IMR-90 (cell line): ENCODE measurements at regions not wholly inside any gene's neighbourhood (a gene's known extent, or its start where the extent isn't known, plus 50 kb on each side); places are given as distances from the start of the nearest gene placed in this dataset.
A peak's percentile ranks its signal among the peaks of the same experiment; 100 is the strongest.

ENCODE experiments used
- ATAC-seq: fragments of 200-7000 bp; cut with Tn5 transposase; 2 replicates; pipeline ENCODE4 v1.9.1; 2020; ENCODE audit warnings: low read depth, mild to moderate bottlenecking, moderate library complexity
- BruUV-seq: library from RNA; stranded (reverse); fragments of 400-500 nt; replicated peaks from 2 replicates; lab custom pipeline; 2021; lab: Mats Ljungman, UMichigan
- CTCF ChIA-PET: fragments of 300-600 bp; formaldehyde crosslinking; extraction: SDS; loops from one replicate; lab custom pipeline; 2021; ENCODE audit warnings: antibody characterized with exemption; lab: Yijun Ruan, JAX
- POLR2A ChIA-PET: fragments of 300-600 bp; sonication (Branson Sonifier 250); formaldehyde crosslinking; loops from one replicate; lab custom pipeline; 2022; ENCODE audit warnings: antibody characterized with exemption; ENCODE audit not compliant: unreplicated experiment; lab: Charles Lee
- DNase-seq: peaks from one replicate; pipeline ENCODE4 v3.0.0; 2013
- H2AFZ ChIP-seq: replicated peaks from 2 replicates; pipeline ENCODE3; 2013; ENCODE audit warnings: low read length, mild to moderate bottlenecking; ENCODE audit not compliant: poor library complexity
- H2AK5ac ChIP-seq: 2 replicates; pipeline ENCODE4 v1.6.1; 2013; ENCODE audit warnings: low read depth, low read length, inconsistent platforms
- H2AK9ac ChIP-seq: replicated peaks from 2 replicates; pipeline ENCODE3; 2013; ENCODE audit warnings: mild to moderate bottlenecking, low read depth, low read length, moderate library complexity; ENCODE audit not compliant: poor library complexity
- H2BK120ac ChIP-seq: 2 replicates; pipeline ENCODE4 v1.6.1; 2013; ENCODE audit warnings: low read depth, low read length, inconsistent platforms
- H2BK15ac ChIP-seq: 3 replicates; pipeline ENCODE4 v1.6.1; 2013; ENCODE audit warnings: low read depth, low read length, inconsistent platforms
- H2BK20ac ChIP-seq: 2 replicates; pipeline ENCODE4 v1.6.1; 2013; ENCODE audit warnings: low read depth, mild to moderate bottlenecking, inconsistent platforms, low read length, moderate library complexity
- H2BK5ac ChIP-seq: 2 replicates; pipeline ENCODE4 v1.6.1; 2013; ENCODE audit warnings: mild to moderate bottlenecking, low read depth, low read length, inconsistent platforms; ENCODE audit not compliant: poor library complexity, severe bottlenecking
- H3K14ac ChIP-seq: replicated peaks from 2 replicates; pipeline ENCODE4 v1.6.1; 2013; ENCODE audit warnings: low read depth, low read length, inconsistent platforms
- H3K18ac ChIP-seq: 2 replicates; pipeline ENCODE4 v1.6.1; 2013; ENCODE audit warnings: low read depth, low read length, control low read depth
- H3K23ac ChIP-seq: 2 replicates; pipeline ENCODE4 v1.6.1; 2013; ENCODE audit warnings: low read depth, low read length, inconsistent platforms
- H3K27ac ChIP-seq: 2 replicates; pipeline ENCODE4 v1.5.1; 2013; ENCODE audit warnings: mild to moderate bottlenecking, control low read depth, low read length; ENCODE audit not compliant: insufficient read depth
- H3K27me3 ChIP-seq: 2 replicates; pipeline ENCODE4 v1.6.1; 2013; ENCODE audit warnings: low read length; ENCODE audit not compliant: control insufficient read depth, insufficient read depth
- H3K36me3 ChIP-seq: 2 replicates; pipeline ENCODE4 v1.6.1; 2013; ENCODE audit warnings: low read length, mixed read lengths; ENCODE audit not compliant: control insufficient read depth, insufficient read depth
- H3K4ac ChIP-seq: 2 replicates; pipeline ENCODE4 v1.6.1; 2013; ENCODE audit warnings: low read depth, low read length, inconsistent platforms
- H3K4me1 ChIP-seq: 2 replicates; pipeline ENCODE4 v1.6.1; 2013; ENCODE audit warnings: low read length, mixed read lengths; ENCODE audit not compliant: control insufficient read depth, insufficient read depth
- H3K4me2 ChIP-seq: 2 replicates; pipeline ENCODE4 v1.6.1; 2013; ENCODE audit warnings: low read depth, mild to moderate bottlenecking, control low read depth, low read length, moderate library complexity
- H3K4me3 ChIP-seq: 2 replicates; pipeline ENCODE4 v1.5.1; 2013; ENCODE audit warnings: low read depth, mild to moderate bottlenecking, control low read depth, low read length, moderate library complexity; ENCODE audit not compliant: insufficient read depth
- H3K56ac ChIP-seq: 2 replicates; pipeline ENCODE4 v1.6.1; 2013; ENCODE audit warnings: low read length, inconsistent platforms; ENCODE audit not compliant: insufficient read depth; ENCODE audit errors: extremely low read depth
- H3K79me1 ChIP-seq, 2 experiments: 2 replicates each; pipeline ENCODE4 v1.6.1; 2013; ENCODE audit warnings: low read length in 2 of 2, inconsistent platforms in 1 of 2, low read depth in 1 of 2
- H3K9ac ChIP-seq: 2 replicates; pipeline ENCODE4 v1.6.1; 2013; ENCODE audit warnings: low read depth, low read length, control low read depth
- H3K9me1 ChIP-seq: 2 replicates; pipeline ENCODE4 v1.6.1; 2013; ENCODE audit warnings: low read length, inconsistent platforms; ENCODE audit not compliant: insufficient read depth
- H3K9me3 ChIP-seq: 2 replicates; pipeline ENCODE4 v1.6.1; 2013; ENCODE audit warnings: low read length; ENCODE audit not compliant: control insufficient read depth, insufficient read depth
- H4K20me1 ChIP-seq: 2 replicates; pipeline ENCODE4 v1.6.1; 2013; ENCODE audit warnings: low read length, inconsistent platforms; ENCODE audit not compliant: insufficient read depth
- H4K5ac ChIP-seq: 2 replicates; pipeline ENCODE4 v1.6.1; 2013; ENCODE audit warnings: mild to moderate bottlenecking, low read depth, low read length, control low read depth
- H4K8ac ChIP-seq, 2 experiments: 2 replicates each; pipeline ENCODE4 v1.6.1; 2013; ENCODE audit warnings: low read depth in 2 of 2, low read length in 2 of 2, control low read depth in 1 of 2, inconsistent platforms in 1 of 2
- H4K91ac ChIP-seq: 2 replicates; pipeline ENCODE4 v1.6.1; 2013; ENCODE audit warnings: low read depth, low read length, inconsistent platforms; ENCODE audit not compliant: insufficient read depth
- CEBPB ChIP-seq: IDR thresholded peaks from 2 replicates; pipeline ENCODE4 v1.6.1; 2012; ENCODE audit warnings: low read depth, low read length, improper control_type of control experiment
- CHD1 ChIP-seq: IDR thresholded peaks from 2 replicates; pipeline ENCODE4 v1.6.1; 2012; ENCODE audit warnings: low read depth, low read length, improper control_type of control experiment
- CTCF ChIP-seq: conservative IDR thresholded peaks from 2 replicates; pipeline ENCODE4 v1.5.1; 2012; ENCODE audit warnings: mild to moderate bottlenecking, low read depth, low read length, improper control_type of control experiment
- ELK1 ChIP-seq: fragments of 150-350 bp; IDR thresholded peaks from 2 replicates; pipeline ENCODE4 v1.6.1; 2016; ENCODE audit warnings: low read depth, mild to moderate bottlenecking, low read length, moderate library complexity, borderline replicate concordance
- FOS ChIP-seq: fragments of 150-350 bp; IDR thresholded peaks from 2 replicates; pipeline ENCODE4 v1.6.1; 2016; ENCODE audit warnings: low read depth, low read length
- MAFK ChIP-seq: IDR thresholded peaks from 2 replicates; pipeline ENCODE4 v1.6.1; 2012; ENCODE audit warnings: low read depth, low read length, improper control_type of control experiment
- POLR2A ChIP-seq: IDR thresholded peaks from 2 replicates; pipeline ENCODE4 v1.6.1; 2012; ENCODE audit warnings: mild to moderate bottlenecking, low read depth, low read length
- RAD21 ChIP-seq: IDR thresholded peaks from 2 replicates; pipeline ENCODE4 v1.6.1; 2012; ENCODE audit warnings: low read length, improper control_type of control experiment
- USF2 ChIP-seq: fragments of 150-350 bp; IDR thresholded peaks from 2 replicates; pipeline ENCODE4 v1.6.1; 2017; ENCODE audit warnings: mild to moderate bottlenecking, antibody characterized with exemption, low read length, low read depth
- WGBS, 2 experiments: methylation state at CpG; one replicate each; pipeline versions ENCODE4 v1.1.5 to v1.1.7; 2013; ENCODE audit warnings: missing lambda C conversion rate in 2 of 2; ENCODE audit not compliant: insufficient read length in 1 of 2; ENCODE audit errors: extremely low coverage in 2 of 2; 5-methylcytosine and 5-hydroxymethylcytosine counted together
- dilution Hi-C: fragments of 300-500 bp; cut with HindIII; formaldehyde crosslinking; loops from one replicate; pipeline ENCODE4 v1.14.3; 2018; ENCODE audit warnings: low sequenced_read_pairs; ENCODE audit not compliant: unreplicated experiment
- in situ Hi-C: fragments of 300-500 bp; cut with MboI; formaldehyde crosslinking; loops from 3 replicates; pipeline ENCODE4 v1.14.3; 2019; ENCODE audit warnings: low sequenced_read_pairs, inconsistent platforms, mixed read lengths
- intact Hi-C: fragments of 100-400 bp; cut with micrococcal nuclease; formaldehyde crosslinking; loops from 2 replicates; pipeline ENCODE4 v1.10.0; 2022

- TF ChIP-seq CTCF: peak; percentile 55
Measured at GRCh38 chr2:59301466-59302402, 1060.6 kb upstream of the FANCL start (continued).

- Histone ChIP-seq H4K91ac (no peak overlapping the region), H3K23ac (no peak overlapping the region), H2AK9ac (no peak overlapping the region), H3K4me3 (no peak overlapping the region), H3K4ac (no peak overlapping the region), H3K36me3 (no peaks in the 10 kb centered on the region), H3K56ac (no peak overlapping the region), H3K14ac (no peak overlapping the region), H3K9me1 (no peaks in the 10 kb centered on the region), H3K27me3 (no peaks in the 10 kb centered on the region), H3K27ac (no peak overlapping the region), H3K4me1 (no peaks in the 10 kb centered on the region), H4K20me1 (no peaks in the 10 kb centered on the region), H2BK120ac (no peak overlapping the region), H4K5ac (no peak overlapping the region), H2BK5ac (no peak overlapping the region), H3K9me3 (no peaks in the 10 kb centered on the region), H2BK20ac (no peak overlapping the region), H3K18ac (no peak overlapping the region), H2AK5ac (no peak overlapping the region), H2BK15ac (no peak overlapping the region), H2AFZ (no peak overlapping the region), H3K79me1 (no peaks in the 10 kb centered on the region), H3K9ac (no peak overlapping the region), H3K4me2 (no peak overlapping the region), H4K8ac (no peak overlapping the region)
- no peak for DNase-seq
- no peak for ATAC-seq
- POLR2A ChIA-PET: no interaction called here
- CTCF ChIA-PET: no interaction called here
- in situ Hi-C loops (no loop called here), intact Hi-C loops (no loop called here), dilution Hi-C loops (no loop called here)
- no TSS peak for BruUV-seq
- no CpG with 5 or more reads among the region's 2 CpGs for WGBS, 2 experiments
- TF ChIP-seq FOS (no peak), CHD1 (no peak), ELK1 (no peak), CEBPB (no peak), MAFK (no peak), USF2 (no peak), CTCF (no peak), POLR2A (no peak), RAD21 (no peak)
Measured at GRCh38 chr2:59297816-59298215, 1056.7 kb upstream of the FANCL start.
